Hepatocyte (in vitro differentiated cells): ENCODE measurements at regions not wholly inside any gene's neighbourhood (a gene's known extent, or its start where the extent isn't known, plus 50 kb on each side); places are given as distances from the start of the nearest gene placed in this dataset.

Experiments
- DNase-seq: peaks from one replicate; pipeline ENCODE4 v3.0.0-alpha.2; 2016; ENCODE audit warnings: low spot score
- H2AFZ ChIP-seq: fragments of 200-600 bp; sonication (generic); 2 replicates; pipeline ENCODE4 v1.6.0; 2016; ENCODE audit warnings: antibody characterized with exemption, mild to moderate bottlenecking
- H3K27ac ChIP-seq: fragments of 200-600 bp; sonication (generic); 2 replicates; pipeline ENCODE4 v1.5.1; 2016; ENCODE audit warnings: mild to moderate bottlenecking
- H3K27me3 ChIP-seq: fragments of 200-600 bp; sonication (generic); 2 replicates; pipeline ENCODE4 v1.6.1; 2016
- H3K36me3 ChIP-seq: fragments of 200-600 bp; sonication (generic); replicated peaks from 2 replicates; pipeline ENCODE4 v1.5.1; 2016; ENCODE audit warnings: low read depth; ENCODE audit not compliant: insufficient read depth
- H3K4me1 ChIP-seq: fragments of 200-600 bp; sonication (generic); 2 replicates; pipeline ENCODE4 v1.5.1; 2016; ENCODE audit warnings: mild to moderate bottlenecking, moderate library complexity; ENCODE audit not compliant: insufficient read depth
- H3K4me2 ChIP-seq: fragments of 200-600 bp; sonication (generic); 2 replicates; pipeline ENCODE4 v1.6.0; 2016
- H3K4me3 ChIP-seq: fragments of 200-600 bp; sonication (generic); 2 replicates; pipeline ENCODE4 v1.5.1; 2016; ENCODE audit warnings: mild to moderate bottlenecking
- H3K79me2 ChIP-seq: fragments of 200-600 bp; sonication (generic); 2 replicates; pipeline ENCODE4 v1.6.0; 2017; ENCODE audit warnings: mild to moderate bottlenecking
- H3K9me2 ChIP-seq: fragments of 200-600 bp; sonication (generic); replicated peaks from 2 replicates; pipeline ENCODE4 v1.6.0; 2017; ENCODE audit warnings: mild to moderate bottlenecking; ENCODE audit not compliant: insufficient read depth
- H3K9me3 ChIP-seq: fragments of 200-600 bp; sonication (generic); 2 replicates; pipeline ENCODE4 v1.5.1; 2016; ENCODE audit warnings: low read depth, mild to moderate bottlenecking
- H4K20me1 ChIP-seq: fragments of 200-600 bp; sonication (generic); 2 replicates; pipeline ENCODE4 v1.6.0; 2016; ENCODE audit warnings: mild to moderate bottlenecking; ENCODE audit not compliant: insufficient read depth, poor library complexity, severe bottlenecking
- CTCF ChIP-seq: fragments of 200-600 bp; sonication (generic); IDR thresholded peaks from 2 replicates; pipeline ENCODE4 v1.5.1; 2016; ENCODE audit warnings: antibody characterized with exemption, mild to moderate bottlenecking; ENCODE audit not compliant: poor library complexity
- EZH2 ChIP-seq: fragments of 200-600 bp; sonication (generic); IDR thresholded peaks from 2 replicates; pipeline ENCODE4 v1.6.1; 2016; ENCODE audit warnings: antibody characterized with exemption, mild to moderate bottlenecking, borderline replicate concordance
- EZH2phosphoT487 ChIP-seq: fragments of 200-600 bp; sonication (generic); IDR thresholded peaks from one replicate; pipeline ENCODE4 v1.6.1; 2018; ENCODE audit warnings: antibody characterized with exemption, mild to moderate bottlenecking, low read depth, moderate library complexity; ENCODE audit not compliant: unreplicated experiment, severe bottlenecking
- WGBS: methylation state at CpG from one replicate; pipeline ENCODE4 v1.1.6; 2016; ENCODE audit warnings: low lambda C conversion rate; ENCODE audit errors: missing lambda C conversion rate; 5-methylcytosine and 5-hydroxymethylcytosine counted together

GRCh38 chr14:49106741-49107667 is 479.2 kb downstream of the RPS29 start:
- Histone ChIP-seq H3K9me3 (no peaks in the 10 kb centered on the region), H3K27me3 (no peaks in the 10 kb centered on the region), H3K9me2 (no peaks in the 10 kb centered on the region), H4K20me1 (no peaks in the 10 kb centered on the region), H3K4me2 (peak overlapping the region; percentile 30), H3K4me3 (no peak overlapping the region), H3K79me2 (no peaks in the 10 kb centered on the region), H3K36me3 (no peaks in the 10 kb centered on the region), H3K27ac (peak overlapping the region; percentile 2), H3K4me1 (peaks cover 17% of the 10 kb centered on the region), H2AFZ (no peak overlapping the region)
- TF ChIP-seq EZH2phosphoT487 (no peak), CTCF (no peak), EZH2 (no peak)
- DNase-seq = peak; percentile 19
- WGBS = 26% methylated on average over 8 of the region's 8 CpGs

GRCh38 chr14:49105956-49106355 is 480.2 kb downstream of the RPS29 start:
- H3K9me2 ChIP-seq = no peaks in the 10 kb centered on the region
- H3K9me3 ChIP-seq = no peaks in the 10 kb centered on the region
- H3K36me3 ChIP-seq = no peaks in the 10 kb centered on the region
- H3K27me3 ChIP-seq = no peaks in the 10 kb centered on the region
- H3K4me2 ChIP-seq = no peak overlapping the region
- no peak for DNase-seq
- no peak overlapping the region for H2AFZ ChIP-seq
- no peak overlapping the region for H3K4me3 ChIP-seq
- H3K27ac ChIP-seq = no peak overlapping the region
- 93% methylated on average over 1 of the region's 1 CpG for WGBS
- peaks cover 17% of the 10 kb centered on the region for H3K4me1 ChIP-seq
- H4K20me1 ChIP-seq = no peaks in the 10 kb centered on the region
- no peaks in the 10 kb centered on the region for H3K79me2 ChIP-seq
- TF ChIP-seq CTCF (no peak), EZH2phosphoT487 (no peak), EZH2 (no peak)

GRCh38 chr14:49105512-49105911 is 480.7 kb downstream of the RPS29 start:
- Histone ChIP-seq H3K4me1 (peaks cover 17% of the 10 kb centered on the region), H3K9me3 (no peaks in the 10 kb centered on the region), H2AFZ (no peak overlapping the region), H3K36me3 (no peaks in the 10 kb centered on the region), H3K27me3 (no peaks in the 10 kb centered on the region), H3K4me2 (no peak overlapping the region), H3K27ac (no peak overlapping the region), H4K20me1 (no peaks in the 10 kb centered on the region), H3K79me2 (no peaks in the 10 kb centered on the region), H3K9me2 (no peaks in the 10 kb centered on the region), H3K4me3 (no peak overlapping the region)
- 83% methylated on average over 4 of the region's 4 CpGs for WGBS
- TF ChIP-seq EZH2 = no peak
- no peak for TF ChIP-seq CTCF
- TF ChIP-seq EZH2phosphoT487 = no peak
- DNase-seq = no peak
